ENCODE measurements at regions not wholly inside any gene's neighbourhood (a gene's known extent, or its start where the extent isn't known, plus 50 kb on each side); places are given as distances from the start of the nearest gene placed in this dataset.
"Not testable (repeated sequence)": the region's sequence is repeated elsewhere in the genome, so short reads cannot be mapped to it uniquely, and the experiment has no call there.

GRCh38 chr6:14771016-14771415 lies 474.9 kb upstream of the JARID2 start:
- no peak for TF ChIP-seq CTCF (IDR thresholded peaks at IDR 0.05)
- Histone ChIP-seq H3K27ac (no peak overlapping the region), H3K4me3 (no peak overlapping the region)
- DNase-seq (ENCODE audit: low spot score), result no peak

GRCh38 chr6:14772188-14772587 lies 473.7 kb upstream of the JARID2 start:
- DNase-seq (ENCODE audit: low spot score), result no peak
- H3K4me3 ChIP-seq, result no peak overlapping the region
- no peak for TF ChIP-seq CTCF (IDR thresholded peaks at IDR 0.05)
- no peak overlapping the region for H3K27ac ChIP-seq

- H3K27ac ChIP-seq, result no peak overlapping the region
Measured at GRCh38 chr6:14775528-14775927, 470.3 kb upstream of the JARID2 start.

GRCh38 chr6:14776307-14776706 lies 469.6 kb upstream of the JARID2 start:
- TF ChIP-seq CTCF (IDR thresholded peaks at IDR 0.05), result no peak
- no peak overlapping the region for H3K27ac ChIP-seq
- no peak overlapping the region for H3K4me3 ChIP-seq
- no peak for DNase-seq (ENCODE audit: low spot score)

More at GRCh38 chr6:14775528-14775927, 470.3 kb upstream of the JARID2 start:
- TF ChIP-seq CTCF (IDR thresholded peaks at IDR 0.05), result no peak
- H3K4me3 ChIP-seq, result no peak overlapping the region
- no peak for DNase-seq (ENCODE audit: low spot score)

GRCh38 chr6:14781772-14782525 lies 463.9 kb upstream of the JARID2 start:
- Histone ChIP-seq H3K4me3 (no peak overlapping the region), H3K27ac (no peak overlapping the region)
- TF ChIP-seq CTCF (IDR thresholded peaks at IDR 0.05), result no peak
- DNase-seq (ENCODE audit: low spot score), result no peak

- not testable (repeated sequence) for H3K27ac ChIP-seq; H3K4me3 ChIP-seq; DNase-seq (ENCODE audit: low spot score)
Measured at GRCh38 chr6:14782921-14783464, 462.9 kb upstream of the JARID2 start.

GRCh38 chr6:14783594-14783993 lies 462.3 kb upstream of the JARID2 start:
- TF ChIP-seq CTCF (IDR thresholded peaks at IDR 0.05), result no peak
- no peak for DNase-seq (ENCODE audit: low spot score)
- Histone ChIP-seq H3K27ac (no peak overlapping the region), H3K4me3 (no peak overlapping the region)

All from coronary artery (tissue), 2 donors.